HCT116 (cell line): ENCODE measurements at regions not wholly inside any gene's neighbourhood (a gene's known extent, or its start where the extent isn't known, plus 50 kb on each side); places are given as distances from the start of the nearest gene placed in this dataset.

Experiments
- ATAC-seq: fragments of 200-7000 bp; cut with Tn5 transposase; 2 replicates; pipeline ENCODE4 v1.9.1; 2020; ENCODE audit warnings: mild to moderate bottlenecking, moderate library complexity
- BruUV-seq: library from RNA; stranded (reverse); fragments of 400-500 nt; replicated peaks from 2 replicates; lab custom pipeline; 2021; lab: Mats Ljungman, UMichigan
- CTCF ChIA-PET: fragments of 300-600 bp; sonication (Branson Sonifier 250); formaldehyde crosslinking; loops from one replicate; lab custom pipeline; 2021; ENCODE audit warnings: antibody characterized with exemption; lab: Charles Lee
- POLR2A ChIA-PET: fragments of 300-600, 350-600 bp; sonication (Branson Sonifier 250); formaldehyde crosslinking; loops from one replicate; lab custom pipeline; 2021; ENCODE audit warnings: antibody characterized with exemption; lab: Charles Lee
- RAD21 ChIA-PET, 2 experiments: fragments of 300-600 bp; sonication (Branson Sonifier 250); formaldehyde crosslinking; loops; one replicate each; lab custom pipeline; 2023; ENCODE audit warnings: low total read pairs in 2 of 2; ENCODE audit not compliant: uncharacterized antibody in 2 of 2, unreplicated experiment in 2 of 2, low non-redundant PET in 1 of 2; lab: Charles Lee
- DNase-seq: peaks from one replicate; pipeline ENCODE4 v3.0.0-alpha.2; 2010; ENCODE audit warnings: low read depth, low spot score
- H2AFZ ChIP-seq: fragments of 200-600 bp; shearing (Covaris generic), sonication (generic); 2 replicates; pipeline ENCODE4 v1.6.1; 2017; ENCODE audit warnings: low read depth, mixed run types, mixed read lengths, antibody characterized with exemption, low read length; ENCODE audit not compliant: poor library complexity, severe bottlenecking
- H3K27ac ChIP-seq: 2 replicates; pipeline ENCODE4 v1.5.1; 2012; ENCODE audit warnings: low read depth, low read length
- H3K27me3 ChIP-seq: fragments of 200-600 bp; sonication (generic); 2 replicates; pipeline ENCODE4 v1.6.1; 2016; ENCODE audit warnings: mixed run types, low read length, mixed read lengths; ENCODE audit not compliant: insufficient read depth
- H3K36me3 ChIP-seq, 2 experiments: fragments of 200-500 bp in 1 of 2; fragments of 200-600 bp in 1 of 2; sonication (Bioruptor generic) in 1 of 2; sonication (generic) in 1 of 2; 2 replicates each; pipeline versions ENCODE4 v1.5.1 to v1.6.1; 2014 to 2016; ENCODE audit warnings: low read length in 2 of 2, inconsistent platforms in 1 of 2, mixed read lengths in 1 of 2, mixed run types in 1 of 2; ENCODE audit not compliant: insufficient read depth in 2 of 2, control insufficient read depth in 1 of 2
- H3K4me1 ChIP-seq, 2 experiments: fragments of 200-600 bp in 1 of 2; sonication (generic) in 1 of 2; 2 replicates each; pipeline versions ENCODE4 v1.5.1 to v1.6.1; 2012 to 2017; ENCODE audit warnings: low read length in 2 of 2, inconsistent platforms in 1 of 2, mild to moderate bottlenecking in 1 of 2, mixed read lengths in 1 of 2, mixed run types in 1 of 2, moderate library complexity in 1 of 2; ENCODE audit not compliant: insufficient read depth in 2 of 2, control insufficient read depth in 1 of 2
- H3K4me2 ChIP-seq: fragments of 200-600 bp; sonication (generic); 2 replicates; pipeline ENCODE4 v1.6.1; 2017; ENCODE audit warnings: mixed run types, low read length, mixed read lengths
- H3K4me3 ChIP-seq, 2 experiments: fragments of 200-600 bp in 1 of 2; sonication (generic) in 1 of 2; replicated peaks in 1 of 2; 2 replicates each; pipeline ENCODE4 v1.5.1; 2011 to 2016; ENCODE audit warnings: low read length in 2 of 2, control low read depth in 1 of 2, low read depth in 1 of 2, mild to moderate bottlenecking in 1 of 2, mixed read lengths in 1 of 2, mixed run types in 1 of 2
- H3K79me2 ChIP-seq: fragments of 200-600 bp; sonication (generic); 2 replicates; pipeline ENCODE4 v1.6.1; 2017; ENCODE audit warnings: mild to moderate bottlenecking, mixed run types, low read length, moderate library complexity, mixed read lengths; ENCODE audit not compliant: insufficient read depth
- H3K9ac ChIP-seq: fragments of 200-600 bp; sonication (generic); 2 replicates; pipeline ENCODE4 v1.6.1; 2016; ENCODE audit warnings: low read length, mixed read lengths
- H3K9me2 ChIP-seq: fragments of 200-600 bp; sonication (generic), shearing (Covaris generic); 2 replicates; pipeline ENCODE4 v1.6.1; 2017; ENCODE audit warnings: mixed run types, mild to moderate bottlenecking, moderate library complexity; ENCODE audit not compliant: insufficient read depth
- H3K9me3 ChIP-seq, 2 experiments: fragments of 200-500 bp in 1 of 2; fragments of 200-600 bp in 1 of 2; sonication (Bioruptor generic) in 1 of 2; sonication (generic) in 1 of 2; 2 replicates each; pipeline ENCODE4 v1.6.1; 2014 to 2017; ENCODE audit warnings: low read length in 2 of 2, mixed read lengths in 2 of 2, inconsistent platforms in 1 of 2, low read depth in 1 of 2, mild to moderate bottlenecking in 1 of 2, mixed run types in 1 of 2, moderate library complexity in 1 of 2; ENCODE audit not compliant: control insufficient read depth in 1 of 2, insufficient read depth in 1 of 2
- H4K20me1 ChIP-seq: fragments of 200-600 bp; sonication (generic), shearing (Covaris generic); 2 replicates; pipeline ENCODE4 v1.6.1; 2017; ENCODE audit warnings: mixed run types, mild to moderate bottlenecking, moderate library complexity; ENCODE audit not compliant: insufficient read depth
- CBX3 ChIP-seq: IDR thresholded peaks from 2 replicates; pipeline ENCODE4 v1.6.1; 2012; ENCODE audit warnings: low read depth
- CEBPB ChIP-seq: IDR thresholded peaks from 2 replicates; pipeline ENCODE4 v1.6.1; 2012; ENCODE audit warnings: low read depth
- CTCF ChIP-seq, 3 experiments: fragments of 200-600 bp in 1 of 3; sonication (generic) in 1 of 3; IDR thresholded peaks in 2 of 3; conservative IDR thresholded peaks in 1 of 3; 2 replicates each; pipeline ENCODE4 v1.5.1; 2012 to 2017; ENCODE audit warnings: low read depth in 2 of 3, low read length in 2 of 3, antibody characterized with exemption in 1 of 3, borderline replicate concordance in 1 of 3, control low read depth in 1 of 3, mild to moderate bottlenecking in 1 of 3, mixed read lengths in 1 of 3, mixed run types in 1 of 3, moderate library complexity in 1 of 3; ENCODE audit not compliant: insufficient read depth in 1 of 3
- ELF1 ChIP-seq: IDR thresholded peaks from 2 replicates; pipeline ENCODE4 v1.6.1; 2012; ENCODE audit warnings: low read depth, borderline replicate concordance
- JUND ChIP-seq: IDR thresholded peaks from 2 replicates; pipeline ENCODE4 v1.6.1; 2012
- POLR2AphosphoS5 ChIP-seq: IDR thresholded peaks from 2 replicates; pipeline ENCODE4 v1.6.1; 2011; ENCODE audit warnings: mild to moderate bottlenecking, low read depth, low read length, moderate library complexity
- SRF ChIP-seq: IDR thresholded peaks from 2 replicates; pipeline ENCODE4 v1.6.1; 2012; ENCODE audit warnings: low read depth
- ZFX ChIP-seq: fragments of 450-650 bp; IDR thresholded peaks from 2 replicates; pipeline ENCODE4 v1.6.1; 2017
- ZNF274 ChIP-seq: fragments of 200-500 bp; sonication (Bioruptor generic); IDR thresholded peaks from 2 replicates; pipeline ENCODE4 v1.6.1; 2014; ENCODE audit warnings: mild to moderate bottlenecking, low read depth, low read length, inconsistent platforms
- intact Hi-C: fragments of 100-400 bp; cut with micrococcal nuclease; formaldehyde crosslinking; loops from 2 replicates; pipeline ENCODE4 v1.10.0; 2022
- TF ChIP-seq, protein P1 (sequence below): IDR thresholded peaks from 2 replicates; pipeline ENCODE4 v1.6.1; 2012
- TF ChIP-seq, protein P2 (sequence below): IDR thresholded peaks from 2 replicates; pipeline ENCODE4 v1.6.1; 2011; ENCODE audit warnings: mild to moderate bottlenecking, low read length, moderate library complexity; ENCODE audit not compliant: insufficient replicate concordance; ENCODE audit errors: extremely low read depth
- TF ChIP-seq, protein P3 (sequence below): IDR thresholded peaks from 2 replicates; pipeline ENCODE4 v1.6.1; 2012

DNA sequence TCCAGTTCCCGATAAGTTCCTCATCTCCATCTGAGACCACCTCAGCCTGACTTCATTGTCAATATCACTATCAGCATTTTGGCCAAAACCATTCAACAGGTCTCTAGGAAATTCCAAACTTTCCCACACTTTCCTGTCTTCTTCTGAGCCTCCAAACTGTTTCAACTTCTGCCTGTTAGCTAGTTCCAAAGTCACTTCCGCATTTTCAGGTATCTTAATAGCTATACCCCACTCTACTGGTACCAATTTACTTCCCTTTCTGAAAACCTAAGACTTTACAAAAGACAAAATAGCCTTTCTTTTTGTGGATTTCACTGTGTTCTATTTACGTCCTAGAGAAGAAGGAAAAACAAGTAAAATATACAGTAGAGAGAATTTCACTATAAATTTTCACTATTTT lies 147.0 kb upstream of the FMN2 start:
- CTCF ChIA-PET = no interaction called here
- ATAC-seq = no peak
- intact Hi-C loops = no loop called here
- POLR2A ChIA-PET = no interaction called here
- Histone ChIP-seq H3K9me3 (peaks cover 0 to 5% of the 10 kb centered on the region in 2 experiments; a peak in 1 of 4 replicates), H2AFZ (no peak overlapping the region), H3K79me2 (no peaks in the 10 kb centered on the region), H3K27ac (no peak overlapping the region), H3K9ac (no peak overlapping the region), H3K4me1 (no peaks in the 10 kb centered on the region), H4K20me1 (no peaks in the 10 kb centered on the region), H3K4me3 (no peak overlapping the region), H3K9me2 (no peaks in the 10 kb centered on the region), H3K4me2 (no peak overlapping the region), H3K36me3 (no peaks in the 10 kb centered on the region), H3K27me3 (no peaks in the 10 kb centered on the region)
- TF ChIP-seq CEBPB (no peak), POLR2AphosphoS5 (no peak), JUND (no peak), ZNF274 (no peak), ELF1 (no peak), CTCF (IDR thresholded peaks at IDR 0.05 in 2 of 3, conservative IDR thresholded peaks at IDR 0.05 in 1 of 3; ENCODE audit: borderline replicate concordance in 1 of 3, insufficient read depth in 1 of 3, low read depth in 2 of 3, low read length in 2 of 3) (no peak), CBX3 (no peak), SRF (no peak), ZFX (no peak)
- TF ChIP-seq, protein P1, sequence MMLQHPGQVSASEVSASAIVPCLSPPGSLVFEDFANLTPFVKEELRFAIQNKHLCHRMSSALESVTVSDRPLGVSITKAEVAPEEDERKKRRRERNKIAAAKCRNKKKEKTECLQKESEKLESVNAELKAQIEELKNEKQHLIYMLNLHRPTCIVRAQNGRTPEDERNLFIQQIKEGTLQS = no peak
- TF ChIP-seq, protein P2, sequence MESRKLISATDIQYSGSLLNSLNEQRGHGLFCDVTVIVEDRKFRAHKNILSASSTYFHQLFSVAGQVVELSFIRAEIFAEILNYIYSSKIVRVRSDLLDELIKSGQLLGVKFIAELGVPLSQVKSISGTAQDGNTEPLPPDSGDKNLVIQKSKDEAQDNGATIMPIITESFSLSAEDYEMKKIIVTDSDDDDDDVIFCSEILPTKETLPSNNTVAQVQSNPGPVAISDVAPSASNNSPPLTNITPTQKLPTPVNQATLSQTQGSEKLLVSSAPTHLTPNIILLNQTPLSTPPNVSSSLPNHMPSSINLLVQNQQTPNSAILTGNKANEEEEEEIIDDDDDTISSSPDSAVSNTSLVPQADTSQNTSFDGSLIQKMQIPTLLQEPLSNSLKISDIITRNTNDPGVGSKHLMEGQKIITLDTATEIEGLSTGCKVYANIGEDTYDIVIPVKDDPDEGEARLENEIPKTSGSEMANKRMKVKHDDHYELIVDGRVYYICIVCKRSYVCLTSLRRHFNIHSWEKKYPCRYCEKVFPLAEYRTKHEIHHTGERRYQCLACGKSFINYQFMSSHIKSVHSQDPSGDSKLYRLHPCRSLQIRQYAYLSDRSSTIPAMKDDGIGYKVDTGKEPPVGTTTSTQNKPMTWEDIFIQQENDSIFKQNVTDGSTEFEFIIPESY = no peak
- TF ChIP-seq, protein P3, sequence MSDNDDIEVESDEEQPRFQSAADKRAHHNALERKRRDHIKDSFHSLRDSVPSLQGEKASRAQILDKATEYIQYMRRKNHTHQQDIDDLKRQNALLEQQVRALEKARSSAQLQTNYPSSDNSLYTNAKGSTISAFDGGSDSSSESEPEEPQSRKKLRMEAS = no peak
- no peak for DNase-seq
- no TSS peak for BruUV-seq
- RAD21 ChIA-PET = no interaction called here
